ENCODE measurements at regions not wholly inside any gene's neighbourhood (a gene's known extent, or its start where the extent isn't known, plus 50 kb on each side); places are given as distances from the start of the nearest gene placed in this dataset.

- no peak overlapping the region for H3K4me3 ChIP-seq (ENCODE audit: low read depth, low read length)
- no peak for TF ChIP-seq CTCF (IDR thresholded peaks at IDR 0.05; ENCODE audit: low read depth, low read length, missing control alignments)
- H3K36me3 ChIP-seq (replicated peaks) = no peaks in the 10 kb centered on the region
- no peak for DNase-seq
- in situ Hi-C loops (cut with HindIII; ENCODE audit: low pct_ligation_motif_present, low sequenced_read_pairs) = no loop called here
- no peaks in the 10 kb centered on the region for H3K27me3 ChIP-seq (replicated peaks)
- H3K27ac ChIP-seq = no peak overlapping the region
These were observed 131.6 kb upstream of the ZC3H12A start for GRCh38 chr1:37342736-37343135.

GRCh38 chr1:37347104-37347649 is 127.2 kb upstream of the ZC3H12A start:
- Histone ChIP-seq H3K27me3 (replicated peaks) (no peaks in the 10 kb centered on the region), H3K27ac (no peak overlapping the region), H3K36me3 (replicated peaks) (no peaks in the 10 kb centered on the region), H3K4me3 (ENCODE audit: low read depth, low read length) (no peak overlapping the region)
- no peak for DNase-seq
- no peak for TF ChIP-seq CTCF (IDR thresholded peaks at IDR 0.05; ENCODE audit: low read depth, low read length, missing control alignments)
- in situ Hi-C loops (cut with HindIII; ENCODE audit: low pct_ligation_motif_present, low sequenced_read_pairs) = no loop called here

- Histone ChIP-seq H3K27ac (no peak overlapping the region), H3K4me3 (ENCODE audit: low read depth, low read length) (no peak overlapping the region), H3K27me3 (replicated peaks) (no peaks in the 10 kb centered on the region), H3K36me3 (replicated peaks) (no peaks in the 10 kb centered on the region)
- no peak for TF ChIP-seq CTCF (IDR thresholded peaks at IDR 0.05; ENCODE audit: low read depth, low read length, missing control alignments)
- no peak for DNase-seq
- in situ Hi-C loops (cut with HindIII; ENCODE audit: low pct_ligation_motif_present, low sequenced_read_pairs) = no loop called here
These were observed 120.5 kb upstream of the ZC3H12A start for GRCh38 chr1:37353871-37354270.

GRCh38 chr1:37354876-37355650 is 119.3 kb upstream of the ZC3H12A start:
- Histone ChIP-seq H3K27ac (no peak overlapping the region), H3K4me3 (ENCODE audit: low read depth, low read length) (no peak overlapping the region), H3K27me3 (replicated peaks) (no peaks in the 10 kb centered on the region), H3K36me3 (replicated peaks) (no peaks in the 10 kb centered on the region)
- in situ Hi-C loops (cut with HindIII; ENCODE audit: low pct_ligation_motif_present, low sequenced_read_pairs) = no loop called here
- TF ChIP-seq CTCF (IDR thresholded peaks at IDR 0.05; ENCODE audit: low read depth, low read length, missing control alignments) = no peak
- DNase-seq = no peak

- Histone ChIP-seq H3K27me3 (replicated peaks) (no peaks in the 10 kb centered on the region), H3K27ac (no peak overlapping the region), H3K36me3 (replicated peaks) (no peaks in the 10 kb centered on the region), H3K4me3 (ENCODE audit: low read depth, low read length) (no peak overlapping the region)
- DNase-seq = no peak
- TF ChIP-seq CTCF (IDR thresholded peaks at IDR 0.05; ENCODE audit: low read depth, low read length, missing control alignments) = no peak
- in situ Hi-C loops (cut with HindIII; ENCODE audit: low pct_ligation_motif_present, low sequenced_read_pairs) = no loop called here
These were observed 115.4 kb upstream of the ZC3H12A start for GRCh38 chr1:37358992-37359391.

Data from brain microvascular endothelial cell (primary cell).